GM20431 (cell line): ENCODE measurements at regions not wholly inside any gene's neighbourhood (a gene's known extent, or its start where the extent isn't known, plus 50 kb on each side); places are given as distances from the start of the nearest gene placed in this dataset.
"Not testable (repeated sequence)": the region's sequence is repeated elsewhere in the genome, so short reads cannot be mapped to it uniquely, and the experiment has no call there.

Experiments used
- in situ Hi-C: fragments of 300-500 bp; cut with MseI, MboI; formaldehyde crosslinking; loops from one replicate; pipeline ENCODE4 v1.15.0; 2020; ENCODE audit warnings: low sequenced_read_pairs; ENCODE audit not compliant: unreplicated experiment

- in situ Hi-C loops = no loop called here
Observed at GRCh38 chr15:53074221-53074620, 284.1 kb upstream of the ONECUT1 start.

- in situ Hi-C loops = no loop called here
Observed at GRCh38 chr15:53072077-53072476, 281.9 kb upstream of the ONECUT1 start.

GRCh38 chr15:53068636-53069035 lies 278.5 kb upstream of the ONECUT1 start:
- in situ Hi-C loops = no loop called here

DNA sequence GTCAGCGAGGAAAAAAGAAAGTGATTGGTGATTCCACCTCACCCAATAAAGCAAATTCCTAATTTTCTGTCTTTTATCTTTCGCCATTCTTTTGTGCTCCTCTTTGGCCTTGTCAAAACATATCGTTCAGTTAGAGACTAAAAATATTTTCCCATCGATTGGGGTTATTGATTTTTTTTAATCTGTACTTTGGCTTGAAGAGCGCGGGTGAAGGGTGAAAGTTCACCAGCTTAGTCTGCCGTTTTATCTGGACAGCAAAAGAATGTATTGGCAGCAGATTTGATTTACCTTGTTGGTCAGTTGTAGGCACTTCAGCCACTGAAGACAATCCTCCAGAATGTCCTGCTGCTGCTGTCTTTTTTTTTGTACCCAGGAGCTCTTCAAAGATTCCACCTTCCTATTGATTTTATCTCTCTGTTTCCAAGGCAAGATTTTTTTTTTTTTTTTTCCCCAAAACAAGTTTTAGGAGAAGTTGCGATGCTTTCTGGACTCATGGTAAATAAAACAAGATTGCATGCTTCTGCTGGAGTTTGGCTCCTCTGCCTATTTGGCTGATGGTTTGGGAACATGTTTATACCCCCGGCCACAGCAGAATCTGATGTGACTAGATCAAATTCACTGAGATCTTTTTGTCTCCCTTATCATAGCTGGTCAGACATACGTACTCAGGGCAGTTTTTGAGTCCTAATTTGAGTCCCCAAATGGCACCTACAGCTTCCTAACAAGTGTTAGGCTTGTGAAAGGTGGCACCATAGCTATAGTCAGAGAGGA lies 269.3 kb upstream of the ONECUT1 start:
- in situ Hi-C loops = no loop called here

GRCh38 chr15:53046153-53046790 lies 256.1 kb upstream of the ONECUT1 start:
- in situ Hi-C loops = no loop called here

GRCh38 chr15:53038655-53038941 lies 248.5 kb upstream of the ONECUT1 start:
- in situ Hi-C loops = no loop called here

GRCh38 chr15:53037904-53038654 lies 247.9 kb upstream of the ONECUT1 start:
- in situ Hi-C loops = no loop called here

DNA sequence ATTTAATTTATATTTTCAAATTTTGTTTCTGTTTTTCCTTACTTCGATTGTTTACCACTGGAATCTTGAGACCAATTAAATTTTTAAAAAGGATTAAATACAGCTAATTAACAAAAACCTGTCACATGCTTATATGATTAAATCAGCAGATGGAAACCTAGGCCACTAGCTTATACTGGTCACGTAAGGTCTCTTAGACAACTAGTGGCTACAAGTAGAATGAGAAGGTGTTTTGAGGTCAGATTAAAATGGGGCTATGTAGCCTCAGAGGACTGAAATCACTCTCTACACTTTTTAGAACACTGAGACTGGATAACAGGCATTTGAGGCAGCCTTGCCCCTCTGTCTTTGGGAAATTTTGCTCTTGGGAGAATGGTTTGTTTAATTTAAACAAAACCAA lies 246.5 kb upstream of the ONECUT1 start:
- in situ Hi-C loops = no loop called here

DNA sequence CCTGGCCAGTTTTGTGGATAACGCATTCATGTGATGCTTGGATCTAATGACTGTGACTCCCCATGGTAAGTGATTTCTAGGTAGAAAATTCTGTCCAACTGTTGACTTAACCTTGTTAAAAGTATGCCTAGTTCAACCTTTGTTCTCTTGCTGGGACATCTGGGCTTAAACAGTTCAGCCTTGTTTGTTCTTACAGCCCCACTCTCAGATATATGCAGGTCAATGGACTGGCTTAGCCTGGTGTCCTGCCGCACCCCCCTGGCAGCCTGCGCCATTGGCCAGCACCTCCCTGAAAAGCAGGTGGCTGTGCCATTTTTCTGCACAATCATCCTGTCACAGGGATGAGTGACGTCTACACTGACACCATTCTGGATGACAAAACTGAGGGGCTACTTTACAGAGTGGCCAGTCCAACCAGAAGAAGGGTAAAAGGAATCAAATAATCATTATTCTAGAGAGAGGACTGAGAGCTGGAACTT lies 244.7 kb upstream of the ONECUT1 start:
- in situ Hi-C loops = no loop called here

DNA sequence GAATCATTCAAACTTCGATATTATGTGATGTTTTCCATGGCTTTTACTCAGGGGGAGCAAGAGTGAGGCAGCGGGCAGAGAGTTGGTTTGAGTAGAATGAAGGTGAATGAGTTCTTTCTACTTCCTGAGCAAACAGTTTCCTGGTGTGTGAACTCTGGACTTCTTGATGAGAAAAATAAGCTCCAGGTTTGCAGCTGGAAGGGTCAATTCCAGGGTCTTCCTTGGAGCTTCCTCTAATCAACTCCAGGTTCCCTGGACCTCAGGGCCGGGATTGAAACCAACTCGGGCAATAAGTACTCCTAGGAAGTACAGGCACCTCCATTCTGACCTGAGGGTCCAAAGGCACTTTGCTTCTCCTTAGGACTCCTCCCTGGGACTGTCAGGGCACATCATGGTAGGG lies 243.6 kb upstream of the ONECUT1 start:
- in situ Hi-C loops = no loop called here

DNA sequence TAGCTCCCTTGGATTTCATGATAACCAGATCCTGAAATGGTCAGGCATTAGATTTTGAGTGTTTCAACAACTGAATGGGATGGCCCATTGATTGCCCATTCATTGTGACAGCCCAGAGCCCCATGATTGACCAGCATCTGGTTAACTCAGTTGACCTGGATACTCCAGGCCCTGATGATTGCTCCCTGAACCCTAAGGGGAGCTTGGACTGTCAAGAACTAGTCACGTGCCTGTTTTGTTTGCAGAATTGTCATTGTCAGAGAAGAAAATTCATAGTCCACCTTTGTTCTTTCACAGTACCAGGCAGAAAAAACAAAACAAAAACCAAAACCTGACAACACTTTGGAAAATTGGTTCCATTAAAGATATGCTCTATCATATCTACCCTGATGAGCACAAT lies 241.3 kb upstream of the ONECUT1 start:
- in situ Hi-C loops = no loop called here

- in situ Hi-C loops = no loop called here
Observed at GRCh38 chr15:53022788-53023187, 232.7 kb upstream of the ONECUT1 start.

- in situ Hi-C loops = no loop called here
Observed at GRCh38 chr15:53013329-53013728, 223.2 kb upstream of the ONECUT1 start.

- in situ Hi-C loops = not testable (repeated sequence)
Observed at GRCh38 chr15:53011779-53012178, 221.6 kb upstream of the ONECUT1 start.

GRCh38 chr15:53009093-53009492 lies 219.0 kb upstream of the ONECUT1 start:
- in situ Hi-C loops = no loop called here

GRCh38 chr15:53000409-53000808 lies 210.3 kb upstream of the ONECUT1 start:
- in situ Hi-C loops = no loop called here

DNA sequence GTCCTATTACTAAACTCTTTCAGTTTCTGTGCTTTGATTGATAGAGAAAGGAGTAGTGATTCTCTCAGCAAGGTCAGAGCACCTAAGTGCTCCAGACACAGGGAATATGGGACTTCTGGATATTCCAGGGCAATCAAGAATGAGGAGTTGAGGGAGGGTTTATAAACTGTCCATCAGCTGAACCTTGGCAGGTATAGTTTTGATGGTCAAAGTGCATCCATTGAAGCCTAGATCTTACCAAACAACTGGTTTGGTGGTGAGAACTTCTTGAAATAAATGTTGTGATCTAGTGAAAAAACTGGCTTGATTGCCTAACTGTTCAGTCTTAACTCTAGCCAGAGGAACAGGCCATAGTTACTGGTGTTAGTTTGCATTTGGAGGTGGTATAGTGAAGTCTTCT lies 207.0 kb upstream of the ONECUT1 start:
- in situ Hi-C loops = no loop called here

- in situ Hi-C loops = no loop called here
Observed at GRCh38 chr15:52994290-52994689, 204.2 kb upstream of the ONECUT1 start.

- in situ Hi-C loops = no loop called here
Observed at GRCh38 chr15:52984507-52984906, 194.4 kb upstream of the ONECUT1 start.

DNA sequence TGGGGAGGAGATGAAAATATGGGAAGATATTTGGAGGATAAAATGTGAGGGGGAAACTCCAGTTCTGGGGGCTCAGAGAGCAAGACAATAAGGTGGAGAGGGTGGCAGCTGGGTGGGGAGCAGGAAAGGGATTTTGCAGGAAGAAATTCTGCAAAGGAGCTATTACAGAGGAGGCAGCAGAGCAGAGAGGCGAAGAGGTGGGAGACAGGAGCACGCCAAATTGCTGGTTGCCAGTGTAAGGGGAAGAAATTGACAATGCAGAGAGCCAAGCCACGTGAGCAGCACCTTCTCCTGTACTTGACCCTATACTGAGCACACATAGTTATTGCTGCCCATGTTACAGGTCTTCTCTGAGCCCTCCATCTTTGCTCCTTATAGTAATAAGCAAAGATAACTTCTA lies 190.3 kb upstream of the ONECUT1 start:
- in situ Hi-C loops = no loop called here

GRCh38 chr15:52976516-52977075 lies 186.5 kb upstream of the ONECUT1 start:
- in situ Hi-C loops = no loop called here
